ENCODE measurements at regions not wholly inside any gene's neighbourhood (a gene's known extent, or its start where the extent isn't known, plus 50 kb on each side); places are given as distances from the start of the nearest gene placed in this dataset.
"Not testable (repeated sequence)": the region's sequence is repeated elsewhere in the genome, so short reads cannot be mapped to it uniquely, and the experiment has no call there.

- intact Hi-C loops (cut with DNase I) = no loop called here
- DNase-seq (ENCODE audit: low spot score) = no peak
Observed at GRCh38 chr17:52732841-52733240, 574.3 kb upstream of the CA10 start.

GRCh38 chr17:52724578-52724977, 566.1 kb upstream of the CA10 start:
- no peak for DNase-seq (ENCODE audit: low spot score)
- intact Hi-C loops (cut with DNase I) = no loop called here

- intact Hi-C loops (cut with DNase I) = no loop called here
Observed at GRCh38 chr17:52721910-52722309, 563.4 kb upstream of the CA10 start.

GRCh38 chr17:52710363-52710901, 551.9 kb upstream of the CA10 start:
- DNase-seq (ENCODE audit: low spot score) = no peak
- intact Hi-C loops (cut with DNase I) = no loop called here

More at GRCh38 chr17:52721910-52722309, 563.4 kb upstream of the CA10 start:
- DNase-seq (ENCODE audit: low spot score) = no peak

- no peak for DNase-seq (ENCODE audit: low spot score)
- intact Hi-C loops (cut with DNase I) = no loop called here
Observed at GRCh38 chr17:52709724-52710123, 551.2 kb upstream of the CA10 start.

- no peak for DNase-seq (ENCODE audit: low spot score)
- intact Hi-C loops (cut with DNase I) = no loop called here
Observed at GRCh38 chr17:52696362-52696761, 537.8 kb upstream of the CA10 start.

- no peak for DNase-seq (ENCODE audit: low spot score)
- intact Hi-C loops (cut with DNase I) = no loop called here
Observed at GRCh38 chr17:52686140-52686539, 527.6 kb upstream of the CA10 start.

- intact Hi-C loops (cut with DNase I) = no loop called here
Observed at GRCh38 chr17:52681480-52681879, 523.0 kb upstream of the CA10 start.

GRCh38 chr17:52678211-52678610, 519.7 kb upstream of the CA10 start:
- no peak for DNase-seq (ENCODE audit: low spot score)
- intact Hi-C loops (cut with DNase I) = no loop called here

More at GRCh38 chr17:52681480-52681879, 523.0 kb upstream of the CA10 start:
- DNase-seq (ENCODE audit: low spot score) = no peak

GRCh38 chr17:52674686-52675085, 516.2 kb upstream of the CA10 start:
- intact Hi-C loops (cut with DNase I) = no loop called here
- no peak for DNase-seq (ENCODE audit: low spot score)

GRCh38 chr17:52673791-52674190, 515.3 kb upstream of the CA10 start:
- no peak for DNase-seq (ENCODE audit: low spot score)
- intact Hi-C loops (cut with DNase I) = no loop called here

GRCh38 chr17:52666264-52666663, 507.8 kb upstream of the CA10 start:
- intact Hi-C loops (cut with DNase I) = no loop called here
- no peak for DNase-seq (ENCODE audit: low spot score)

GRCh38 chr17:52660692-52661091, 502.2 kb upstream of the CA10 start:
- intact Hi-C loops (cut with DNase I) = no loop called here
- no peak for DNase-seq (ENCODE audit: low spot score)

GRCh38 chr17:52653014-52653413, 494.5 kb upstream of the CA10 start:
- no peak for DNase-seq (ENCODE audit: low spot score)
- intact Hi-C loops (cut with DNase I) = no loop called here

- intact Hi-C loops (cut with DNase I) = no loop called here
Observed at GRCh38 chr17:52648995-52649394, 490.5 kb upstream of the CA10 start.

GRCh38 chr17:52647411-52647810, 488.9 kb upstream of the CA10 start:
- DNase-seq (ENCODE audit: low spot score) = no peak
- intact Hi-C loops (cut with DNase I) = no loop called here

More at GRCh38 chr17:52648995-52649394, 490.5 kb upstream of the CA10 start:
- no peak for DNase-seq (ENCODE audit: low spot score)

- intact Hi-C loops (cut with DNase I) = no loop called here
Observed at GRCh38 chr17:52636443-52636842, 477.9 kb upstream of the CA10 start.

GRCh38 chr17:52606590-52606989, 448.1 kb upstream of the CA10 start:
- DNase-seq (ENCODE audit: low spot score) = no peak
- intact Hi-C loops (cut with DNase I) = no loop called here

More at GRCh38 chr17:52636443-52636842, 477.9 kb upstream of the CA10 start:
- no peak for DNase-seq (ENCODE audit: low spot score)

GRCh38 chr17:52606098-52606497, 447.6 kb upstream of the CA10 start:
- intact Hi-C loops (cut with DNase I) = no loop called here
- DNase-seq (ENCODE audit: low spot score) = no peak

GRCh38 chr17:52604105-52604504, 445.6 kb upstream of the CA10 start:
- intact Hi-C loops (cut with DNase I) = no loop called here
- DNase-seq (ENCODE audit: low spot score) = no peak

- intact Hi-C loops (cut with DNase I) = loop anchor here in 1 of 2 donors (10.0 kb wide), 1 partner anchor 1927 kb away; no protein-coding TSS in a partner anchor
- not testable (repeated sequence) for DNase-seq (ENCODE audit: low spot score)
Observed at GRCh38 chr17:52597452-52598215, 439.1 kb upstream of the CA10 start.
